Neural cell (in vitro differentiated cells): ENCODE measurements at regions not wholly inside any gene's neighbourhood (a gene's known extent, or its start where the extent isn't known, plus 50 kb on each side); places are given as distances from the start of the nearest gene placed in this dataset.

Source experiments
- H2AFZ ChIP-seq: fragments of 200-600, 300-800 bp; sonication (generic), shearing (Covaris generic); 2 replicates; pipeline ENCODE4 v1.6.0; 2014; ENCODE audit warnings: low read depth, mild to moderate bottlenecking, antibody characterized with exemption, low read length, moderate library complexity
- H3F3A ChIP-seq: fragments of 200-600 bp; shearing (Covaris generic); 2 replicates; pipeline ENCODE4 v1.6.1; 2016; ENCODE audit warnings: mild to moderate bottlenecking, moderate library complexity, mixed read lengths, antibody characterized with exemption, low read length; ENCODE audit not compliant: insufficient read depth, poor library complexity, severe bottlenecking
- H3K27ac ChIP-seq: fragments of 200-600, 300-800 bp; sonication (generic), shearing (Covaris generic); 2 replicates; pipeline ENCODE4 v1.5.1; 2014; ENCODE audit warnings: mild to moderate bottlenecking, low read length, moderate library complexity
- H3K27me3 ChIP-seq: fragments of 300-800, 200-600 bp; sonication (generic), shearing (Covaris generic); 2 replicates; pipeline ENCODE4 v1.6.0; 2014; ENCODE audit warnings: mild to moderate bottlenecking, low read depth, low read length, moderate library complexity; ENCODE audit not compliant: insufficient read depth
- H3K36me3 ChIP-seq: fragments of 300-800, 200-600 bp; sonication (generic), shearing (Covaris generic); 2 replicates; pipeline ENCODE4 v1.5.1; 2014; ENCODE audit warnings: mild to moderate bottlenecking, antibody characterized with exemption, low read length, moderate library complexity; ENCODE audit not compliant: insufficient read depth
- H3K4me2 ChIP-seq: fragments of 300-800, 200-600 bp; sonication (generic), shearing (Covaris generic); 2 replicates; pipeline ENCODE4 v1.6.0; 2014; ENCODE audit warnings: mild to moderate bottlenecking, low read length
- H3K4me3 ChIP-seq: fragments of 300-800, 200-600 bp; sonication (generic), shearing (Covaris generic); 2 replicates; pipeline ENCODE4 v1.5.1; 2014; ENCODE audit warnings: mild to moderate bottlenecking, low read length, moderate library complexity
- H3K79me2 ChIP-seq: fragments of 200-600 bp; shearing (Covaris generic); replicated peaks from 2 replicates; pipeline ENCODE4 v1.6.0; 2014; ENCODE audit warnings: mild to moderate bottlenecking, low read length, moderate library complexity; ENCODE audit not compliant: insufficient read depth
- H3K9ac ChIP-seq: fragments of 300-800, 200-600 bp; sonication (generic), shearing (Covaris generic); 2 replicates; pipeline ENCODE4 v1.6.1; 2016; ENCODE audit warnings: mild to moderate bottlenecking, low read length, mixed read lengths
- H3K9me2 ChIP-seq: fragments of 200-600 bp; shearing (Covaris generic); 2 replicates; pipeline ENCODE4 v1.6.1; 2016; ENCODE audit warnings: mild to moderate bottlenecking, low read length, mixed read lengths; ENCODE audit not compliant: insufficient read depth
- H3K9me3 ChIP-seq: fragments of 200-600, 300-800 bp; sonication (generic), shearing (Covaris generic); 2 replicates; pipeline ENCODE4 v1.6.1; 2016; ENCODE audit warnings: mild to moderate bottlenecking, mixed run types, low read length, moderate library complexity, mixed read lengths
- H4K20me1 ChIP-seq: fragments of 200-600 bp; shearing (Covaris generic); 2 replicates; pipeline ENCODE4 v1.6.1; 2016; ENCODE audit warnings: mild to moderate bottlenecking, mixed run types; ENCODE audit not compliant: insufficient read depth
- CTCF ChIP-seq: fragments of 450-650 bp; IDR thresholded peaks from 2 replicates; pipeline ENCODE4 v1.5.1; 2014; ENCODE audit warnings: antibody characterized with exemption, mild to moderate bottlenecking, moderate library complexity; ENCODE audit not compliant: poor library complexity, severe bottlenecking
- EP300 ChIP-seq: fragments of 450-650 bp; conservative IDR thresholded peaks from 2 replicates; pipeline ENCODE4 v1.6.1; 2014; ENCODE audit warnings: antibody characterized with exemption, mild to moderate bottlenecking, moderate library complexity; ENCODE audit not compliant: poor library complexity, severe bottlenecking
- EZH2 ChIP-seq: fragments of 200-600, 300-800 bp; shearing (Covaris generic), sonication (generic); IDR thresholded peaks from 2 replicates; pipeline ENCODE4 v1.6.1; 2014; ENCODE audit warnings: antibody characterized with exemption, low read length, borderline replicate concordance, mild to moderate bottlenecking; ENCODE audit not compliant: insufficient read depth, poor library complexity, severe bottlenecking
- MXI1 ChIP-seq: fragments of 450-650 bp; conservative IDR thresholded peaks from 2 replicates; pipeline ENCODE4 v1.6.1; 2014; ENCODE audit warnings: antibody characterized with exemption, mild to moderate bottlenecking; ENCODE audit not compliant: poor library complexity, severe bottlenecking
- POLR2AphosphoS5 ChIP-seq: IDR thresholded peaks from 2 replicates; pipeline ENCODE4 v1.6.1; 2012
- RAD21 ChIP-seq: fragments of 450-650 bp; conservative IDR thresholded peaks from 2 replicates; pipeline ENCODE4 v1.6.1; 2014; ENCODE audit warnings: antibody characterized with exemption, mild to moderate bottlenecking, moderate library complexity
- REST ChIP-seq: IDR thresholded peaks from 2 replicates; pipeline ENCODE4 v1.6.1; 2012; ENCODE audit warnings: borderline replicate concordance
- SMC3 ChIP-seq: fragments of 450-650 bp; conservative IDR thresholded peaks from 2 replicates; pipeline ENCODE4 v1.6.1; 2014; ENCODE audit warnings: antibody characterized with exemption, mild to moderate bottlenecking, moderate library complexity; ENCODE audit not compliant: poor library complexity
- TAF1 ChIP-seq: IDR thresholded peaks from 2 replicates; pipeline ENCODE4 v1.6.1; 2012; ENCODE audit warnings: low read depth

GRCh38 chr14:30088620-30089019 lies 161.0 kb upstream of the PRKD1 start:
- Histone ChIP-seq H3K36me3 (no peaks in the 10 kb centered on the region), H3K79me2 (no peaks in the 10 kb centered on the region), H3K27me3 (no peaks in the 10 kb centered on the region), H4K20me1 (no peaks in the 10 kb centered on the region), H3K9ac (no peak overlapping the region), H3K4me3 (no peak overlapping the region), H3K27ac (no peak overlapping the region), H3K9me2 (no peaks in the 10 kb centered on the region), H3K9me3 (peaks cover 9% of the 10 kb centered on the region), H3F3A (no peaks in the 10 kb centered on the region), H3K4me2 (no peak overlapping the region), H2AFZ (no peak overlapping the region)
- TF ChIP-seq EP300 = no peak
- no peak for TF ChIP-seq REST
- TF ChIP-seq POLR2AphosphoS5 = no peak
- TF ChIP-seq MXI1 = no peak
- no peak for TF ChIP-seq TAF1
- TF ChIP-seq CTCF = no peak
- TF ChIP-seq SMC3 = no peak
- no peak for TF ChIP-seq RAD21
- no peak for TF ChIP-seq EZH2

GRCh38 chr14:30108975-30109700 lies 181.5 kb upstream of the PRKD1 start:
- TF ChIP-seq SMC3 (no peak), RAD21 (no peak), EP300 (no peak), POLR2AphosphoS5 (no peak), MXI1 (no peak)
- Histone ChIP-seq H3K9me2 (no peaks in the 10 kb centered on the region), H3K9ac (no peak overlapping the region), H3K79me2 (no peaks in the 10 kb centered on the region), H3F3A (no peaks in the 10 kb centered on the region), H3K36me3 (no peaks in the 10 kb centered on the region), H3K27me3 (no peaks in the 10 kb centered on the region), H4K20me1 (no peaks in the 10 kb centered on the region), H3K4me2 (no peak overlapping the region), H2AFZ (no peak overlapping the region), H3K4me3 (no peak overlapping the region), H3K9me3 (no peaks in the 10 kb centered on the region), H3K27ac (no peak overlapping the region)
